Posterior vena cava (tissue), 2 donors: ENCODE measurements at regions not wholly inside any gene's neighbourhood (a gene's known extent, or its start where the extent isn't known, plus 50 kb on each side); places are given as distances from the start of the nearest gene placed in this dataset.
A peak's percentile ranks its signal among the peaks of the same experiment; 100 is the strongest.

ENCODE experiments used
- DNase-seq: peaks from one replicate; pipeline ENCODE4 v3.0.0-alpha.2; 2020; ENCODE audit warnings: low spot score
- intact Hi-C, 2 donors: fragments of 100-400 bp; cut with DNase I; formaldehyde crosslinking; loops; one replicate each; pipeline versions ENCODE4 v1.14.1 to v1.14.2; 2022 to 2023
- donor health status: DM: yes; HTN: yes; CAD: no.
- donor health status: DM: yes; HTN: yes; CAD: no.

DNA sequence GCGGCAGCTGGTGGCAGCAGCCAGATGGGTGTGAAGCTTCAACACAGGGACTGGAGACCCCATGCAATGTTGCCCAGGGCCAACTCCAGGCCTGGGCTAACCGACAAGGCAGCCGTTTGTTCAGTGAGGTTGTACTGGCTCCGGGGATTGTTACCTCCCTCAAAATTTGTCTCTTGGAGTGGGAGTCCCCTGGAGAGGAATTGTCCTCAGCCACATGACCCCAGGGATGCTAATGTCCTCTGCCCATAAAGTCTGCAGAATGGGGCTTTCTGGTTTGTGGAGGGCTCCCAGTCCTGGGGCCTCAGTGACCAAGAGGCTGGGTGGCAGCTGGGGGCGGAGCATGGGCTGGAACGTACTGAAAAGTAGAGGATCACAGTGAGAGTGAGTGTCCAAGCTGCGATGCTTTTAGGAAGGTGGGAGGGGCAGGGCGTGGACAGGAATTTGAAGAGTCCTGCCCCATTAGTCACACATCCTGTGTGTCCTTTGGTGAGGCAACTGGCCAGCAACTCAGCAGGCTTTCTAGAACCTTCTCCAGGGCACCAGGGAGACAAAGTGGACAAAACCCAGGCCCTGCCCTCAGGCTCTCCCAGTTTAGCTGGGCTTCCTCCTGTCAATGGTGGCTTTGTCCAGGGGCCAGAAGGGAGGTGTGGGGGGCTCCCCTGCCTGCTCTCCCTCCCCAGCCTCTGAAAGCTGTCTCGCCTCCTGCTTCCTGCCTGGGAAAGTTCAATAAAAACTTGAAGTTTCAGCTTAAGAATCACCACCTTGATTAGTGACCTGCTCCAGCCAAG lies 114.0 kb downstream of the NSG2 start:
- DNase-seq = peak; percentile 83
- intact Hi-C loops = no loop called here

DNA sequence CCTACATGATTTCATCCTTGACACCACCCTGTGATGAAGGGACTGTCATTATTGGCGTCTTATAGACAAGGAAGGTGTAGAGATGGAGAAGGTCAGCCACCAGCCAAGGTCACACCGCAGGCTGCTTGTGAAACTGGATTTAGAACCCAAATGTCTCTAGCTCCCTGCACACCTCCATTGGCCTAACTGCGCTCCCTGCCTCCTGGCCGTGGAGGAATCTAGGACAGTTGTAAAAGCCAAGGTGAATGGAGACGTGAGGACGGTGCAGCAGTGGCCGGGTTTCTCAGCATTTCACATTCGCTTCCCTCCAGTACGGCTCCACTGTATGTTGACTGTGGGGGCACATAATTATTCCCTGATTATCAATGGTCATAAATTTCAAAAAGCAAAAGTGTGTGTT lies 119.9 kb downstream of the NSG2 start:
- no peak for DNase-seq
- intact Hi-C loops = no loop called here

DNA sequence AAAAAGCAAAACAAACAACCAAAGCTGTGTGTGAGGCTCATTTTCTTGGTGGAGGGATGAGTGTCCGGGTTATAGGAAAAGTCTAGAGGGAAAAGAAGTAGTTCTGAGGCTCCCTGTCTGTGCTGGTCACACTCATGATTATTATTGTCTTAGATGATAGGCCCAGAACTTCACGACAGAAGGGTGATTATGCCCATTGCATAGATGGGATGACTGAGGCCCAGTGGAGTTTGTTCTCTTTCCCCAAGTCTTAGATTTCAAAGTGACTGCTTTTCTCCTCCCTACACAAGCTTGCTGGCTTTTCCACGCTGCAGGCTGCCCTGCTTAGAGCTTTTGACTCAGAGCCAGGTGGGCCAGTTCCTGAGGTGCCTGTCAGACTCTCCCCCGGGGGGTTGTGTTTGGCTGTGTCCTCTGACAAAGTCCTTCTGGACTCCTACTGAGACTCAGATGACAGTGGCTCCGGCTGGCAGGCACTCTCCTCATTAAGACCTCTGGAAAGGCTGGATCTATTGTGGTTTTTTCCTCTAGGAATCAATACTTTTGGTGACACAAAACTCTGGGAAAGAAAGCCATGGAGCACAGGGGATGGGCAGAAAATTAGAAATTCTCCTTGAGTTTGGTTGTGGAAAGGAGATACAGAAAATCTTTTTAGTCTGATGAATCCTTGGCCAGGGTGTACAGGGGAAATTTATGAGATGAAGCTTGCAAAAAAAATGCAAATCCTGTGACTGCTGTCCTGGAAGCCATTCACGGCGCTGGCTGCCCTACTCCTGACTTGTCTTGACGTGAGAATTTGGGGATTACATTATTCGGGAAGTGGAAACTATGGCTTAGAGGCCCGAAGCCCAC lies 120.9 kb downstream of the NSG2 start:
- DNase-seq = no peak
- intact Hi-C loops = no loop called here

DNA sequence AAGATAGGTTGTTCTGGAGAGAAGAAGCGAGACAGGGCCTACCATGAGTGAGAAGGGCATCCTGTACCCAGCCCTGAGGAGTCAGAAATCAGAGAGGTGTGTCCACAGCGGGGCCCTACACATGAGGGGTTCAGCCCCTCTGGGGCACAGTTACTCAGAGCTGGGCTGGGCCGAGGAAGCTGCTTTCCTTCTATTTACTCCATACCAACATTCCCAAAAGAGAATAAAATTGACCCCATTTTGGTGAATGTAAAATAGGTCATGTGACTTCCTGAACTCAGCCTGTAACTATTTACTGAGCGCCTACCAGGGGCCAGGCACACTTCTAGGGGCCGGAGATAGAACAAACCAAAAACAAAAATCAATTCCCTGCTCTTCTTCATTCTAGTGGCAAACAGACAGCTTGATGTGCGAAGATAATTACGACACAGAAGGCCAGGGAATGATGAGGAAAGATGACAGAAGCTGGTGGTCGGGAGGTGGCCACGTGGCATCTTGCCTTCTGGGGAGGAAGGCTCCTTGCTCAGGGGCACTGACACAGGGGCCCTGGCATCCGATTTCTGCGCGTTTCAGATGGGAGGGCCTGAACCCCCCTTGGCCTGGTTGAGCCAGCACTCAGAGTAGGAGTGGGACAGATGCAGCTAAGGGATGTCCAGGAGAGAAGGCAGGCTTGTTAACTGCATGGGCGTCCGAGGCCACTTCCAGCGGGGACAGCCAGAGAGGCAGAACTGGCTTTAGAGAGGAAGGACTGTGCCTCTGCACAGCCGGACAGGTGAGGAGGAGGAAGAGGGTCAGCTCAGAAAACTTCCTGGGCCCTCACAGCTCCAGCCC lies 121.8 kb downstream of the NSG2 start:
- no peak for DNase-seq
- intact Hi-C loops = no loop called here

DNA sequence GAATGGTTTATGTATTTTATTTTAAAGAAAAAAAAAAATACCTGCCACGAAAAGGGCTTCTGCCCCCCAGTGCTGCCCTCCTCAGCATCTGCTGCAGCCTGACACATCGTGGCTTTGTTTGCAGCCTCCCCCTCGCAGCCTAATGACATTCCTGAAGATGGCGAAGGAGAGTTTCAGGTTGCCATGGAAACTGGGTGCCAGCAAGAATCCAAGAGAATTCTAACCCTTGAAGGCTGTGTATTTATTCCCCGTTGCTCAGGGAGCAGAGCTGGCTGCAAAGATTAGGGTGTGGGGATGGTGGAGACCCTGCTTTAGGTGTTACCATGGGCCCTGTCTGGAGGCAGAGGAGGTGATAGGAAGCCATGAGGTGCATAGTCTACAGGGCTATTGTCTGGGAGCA lies 126.6 kb downstream of the NSG2 start:
- intact Hi-C loops = no loop called here
- no peak for DNase-seq

DNA sequence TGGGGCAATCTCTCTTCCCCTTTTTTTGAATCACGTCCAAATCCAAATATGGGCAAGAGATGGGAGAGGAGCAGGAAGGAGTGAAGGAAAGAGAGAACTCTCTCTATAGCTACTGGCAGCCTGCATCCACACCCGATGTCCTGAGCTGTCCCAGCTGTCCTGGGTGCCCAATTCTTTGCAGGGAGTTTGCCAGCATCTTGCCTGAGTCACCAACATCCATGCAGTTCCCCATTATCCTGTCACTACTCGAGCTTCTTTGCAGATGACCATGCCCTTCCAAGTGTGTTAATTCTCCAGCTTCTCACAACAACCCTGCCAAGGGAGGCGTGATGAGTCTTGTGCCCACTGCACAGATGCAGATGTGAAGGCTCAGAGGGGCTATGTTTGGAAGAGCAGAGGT lies 127.1 kb downstream of the NSG2 start:
- DNase-seq = no peak
- intact Hi-C loops = no loop called here

DNA sequence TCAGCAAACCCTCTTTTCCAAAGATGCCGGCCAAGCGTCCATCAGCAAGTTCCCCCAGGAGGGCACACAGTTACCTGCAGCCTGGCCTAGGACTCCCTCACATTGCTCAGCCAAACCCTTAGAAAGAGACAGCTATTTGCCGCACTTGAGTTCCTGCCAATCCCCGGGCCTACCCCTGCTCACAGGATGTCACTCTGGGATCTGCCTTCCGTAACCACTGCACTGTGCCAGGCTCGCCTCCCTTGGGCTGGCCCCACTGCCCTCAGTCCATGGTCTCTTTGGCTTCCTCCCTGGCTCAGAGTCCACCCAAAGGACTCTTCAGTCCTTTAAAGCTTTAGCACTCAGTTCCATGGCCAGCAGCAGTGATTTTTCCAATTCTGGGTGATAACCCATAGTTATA lies 128.3 kb downstream of the NSG2 start:
- no peak for DNase-seq
- intact Hi-C loops = no loop called here

DNA sequence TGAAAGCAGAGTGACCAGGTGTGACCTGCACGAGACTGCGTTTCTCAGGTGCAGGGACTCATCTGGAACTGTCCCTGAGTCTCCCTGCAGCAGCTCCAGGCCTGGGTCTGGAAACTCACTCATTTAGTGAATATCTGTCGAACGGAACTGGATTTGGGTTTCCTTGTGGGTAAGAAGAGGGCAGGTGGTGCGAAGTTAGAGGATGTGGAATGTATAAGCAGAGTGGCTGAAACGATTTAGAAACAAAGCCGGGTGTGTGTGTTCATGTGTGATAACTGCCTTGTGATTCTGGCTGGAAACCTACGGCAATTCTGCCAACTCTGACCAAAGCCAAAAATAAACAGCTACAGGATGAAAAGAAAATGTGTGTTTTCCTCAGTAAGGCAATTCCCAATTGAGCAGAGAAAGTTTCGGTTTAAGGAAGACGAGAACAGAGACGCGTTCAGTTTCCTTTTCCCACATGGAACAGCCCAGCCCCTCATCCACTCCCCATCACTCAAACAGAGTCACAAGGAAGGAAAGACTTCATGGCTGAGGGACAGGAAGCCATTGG lies 130.3 kb downstream of the NSG2 start:
- intact Hi-C loops = no loop called here
- DNase-seq = no peak

DNA sequence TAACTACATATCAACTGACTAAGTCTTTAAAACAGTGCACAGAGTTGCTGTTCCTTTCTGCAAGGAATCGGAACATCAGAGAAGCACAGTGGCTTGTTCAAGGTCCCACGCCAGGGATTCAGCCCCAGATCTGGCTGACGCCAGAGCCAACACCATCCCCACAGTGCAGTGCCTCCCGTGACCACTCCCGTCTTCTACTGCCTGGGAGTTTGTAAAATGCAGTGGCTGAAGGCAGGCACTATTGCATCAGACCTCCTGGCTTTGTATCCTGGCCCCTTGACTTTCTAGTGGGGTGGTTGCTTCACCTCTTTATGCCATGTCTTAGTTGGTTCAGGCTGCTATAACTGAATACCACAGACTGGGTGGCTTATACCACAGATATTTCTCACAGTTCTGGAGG lies 131.0 kb downstream of the NSG2 start:
- intact Hi-C loops = no loop called here
- no peak for DNase-seq

DNA sequence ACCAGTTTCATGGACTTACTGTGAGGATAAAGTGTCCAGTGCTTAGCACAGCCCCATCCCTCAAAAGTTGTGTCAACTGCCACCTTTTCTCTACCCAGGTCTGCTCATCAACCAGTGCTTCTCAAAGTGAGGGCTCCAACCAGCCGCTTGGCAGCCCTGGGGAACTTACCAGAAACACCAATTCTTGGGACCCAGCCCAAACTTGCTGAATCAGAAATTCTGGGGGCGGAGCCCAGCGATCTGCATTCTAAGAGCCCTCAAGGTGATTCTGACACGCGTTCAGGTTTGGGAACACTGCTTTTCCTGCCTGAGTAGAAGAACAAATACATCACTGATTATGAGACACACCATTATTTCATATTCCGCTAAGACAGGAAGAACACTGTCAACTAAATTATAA lies 132.0 kb downstream of the NSG2 start:
- intact Hi-C loops = loop anchor here in 1 of 2 donors (1.0 kb wide), 1 partner anchor 24 kb away; no protein-coding TSS in a partner anchor
- DNase-seq = no peak

DNA sequence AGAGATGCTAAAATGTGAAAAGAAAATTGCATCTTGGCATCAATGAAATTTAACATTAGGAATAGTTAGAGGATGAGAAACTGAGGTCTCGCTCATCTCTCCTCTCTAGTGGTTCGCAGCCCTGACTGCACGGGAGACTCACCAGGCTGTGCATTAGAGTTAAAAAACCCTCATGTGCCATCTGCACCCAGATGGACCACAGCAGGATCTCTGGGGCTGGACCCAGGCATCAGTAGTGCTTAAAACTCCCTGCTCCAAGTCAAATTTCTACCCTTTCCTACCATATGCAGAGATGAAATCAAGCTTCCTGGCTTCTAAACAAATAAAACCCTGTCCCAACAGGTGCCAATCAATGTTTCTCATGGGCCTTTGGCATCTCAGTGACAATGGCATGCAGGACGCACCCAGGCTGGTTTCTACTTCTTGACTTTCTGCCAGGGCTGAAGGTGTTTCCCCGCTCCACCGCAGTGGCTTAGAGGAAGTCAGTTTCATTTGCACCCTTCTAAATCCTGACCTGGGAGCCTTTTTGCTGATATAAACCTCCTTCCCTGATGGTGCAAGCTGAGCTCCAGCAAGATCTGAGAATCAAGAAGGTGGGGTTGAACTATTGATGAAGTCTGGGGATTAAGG lies 132.6 kb downstream of the NSG2 start:
- intact Hi-C loops = loop anchor here in 1 of 2 donors (1.0 kb wide), 1 partner anchor 25 kb away; no protein-coding TSS in a partner anchor
- DNase-seq = no peak

DNA sequence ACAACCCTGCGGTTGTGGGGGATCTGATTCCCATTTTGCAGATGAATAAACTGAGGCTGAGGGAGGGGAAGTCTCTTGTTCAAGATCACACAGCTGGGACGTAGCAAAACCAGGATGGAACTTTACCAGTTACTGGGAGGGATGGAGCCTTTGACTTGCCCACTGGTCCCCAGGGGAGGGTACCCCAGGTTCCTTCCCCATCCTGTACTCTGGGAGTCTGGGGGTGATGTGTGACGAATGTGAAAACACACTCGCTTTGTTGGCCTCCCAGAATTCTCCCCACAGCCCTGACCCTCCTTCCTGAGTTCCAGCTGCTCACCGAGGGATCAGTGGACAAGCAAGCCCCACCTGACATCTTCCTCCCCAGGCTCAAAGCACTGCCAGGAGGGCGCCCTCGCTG lies 135.1 kb downstream of the NSG2 start:
- intact Hi-C loops = no loop called here
- DNase-seq = no peak

DNA sequence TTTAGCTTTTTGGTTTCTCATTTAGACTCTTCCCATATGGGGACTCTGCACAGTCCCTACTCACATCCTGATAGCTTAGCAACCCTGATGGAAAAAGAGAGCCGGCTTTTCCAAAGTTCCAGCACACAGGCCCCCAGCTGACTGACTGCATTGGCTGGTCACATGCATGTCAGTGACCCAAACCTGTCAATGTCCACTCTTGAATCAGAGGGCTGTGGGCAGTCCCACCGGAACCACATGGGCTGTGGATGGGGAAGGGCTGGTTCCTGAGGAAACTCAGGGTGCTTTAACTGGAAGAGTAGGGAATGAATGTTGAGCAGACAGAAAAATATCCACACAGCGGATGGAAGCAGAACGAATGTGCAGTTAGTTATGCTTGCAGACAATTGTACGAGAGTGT lies 136.6 kb downstream of the NSG2 start:
- intact Hi-C loops = no loop called here
- DNase-seq = no peak

DNA sequence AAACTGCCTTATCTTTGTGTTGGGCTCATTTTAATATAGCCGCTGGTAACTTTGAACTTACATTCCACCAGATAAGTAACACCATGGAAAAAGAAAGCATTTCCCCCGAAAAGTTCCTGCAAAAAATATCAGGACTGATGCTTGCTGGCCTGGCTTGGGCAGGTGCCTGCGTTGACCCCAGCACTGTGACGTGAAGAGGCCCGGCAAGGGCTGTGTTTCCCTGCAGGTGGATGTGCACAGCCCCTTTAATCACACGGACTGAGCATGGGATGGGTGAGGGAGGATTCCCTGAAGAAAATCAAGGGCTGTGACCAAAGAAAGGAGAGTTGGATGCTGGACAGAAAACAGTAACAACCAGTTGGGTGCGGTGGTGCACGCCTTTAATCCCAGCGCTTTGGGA lies 138.2 kb downstream of the NSG2 start:
- intact Hi-C loops = no loop called here
- DNase-seq = no peak

DNA sequence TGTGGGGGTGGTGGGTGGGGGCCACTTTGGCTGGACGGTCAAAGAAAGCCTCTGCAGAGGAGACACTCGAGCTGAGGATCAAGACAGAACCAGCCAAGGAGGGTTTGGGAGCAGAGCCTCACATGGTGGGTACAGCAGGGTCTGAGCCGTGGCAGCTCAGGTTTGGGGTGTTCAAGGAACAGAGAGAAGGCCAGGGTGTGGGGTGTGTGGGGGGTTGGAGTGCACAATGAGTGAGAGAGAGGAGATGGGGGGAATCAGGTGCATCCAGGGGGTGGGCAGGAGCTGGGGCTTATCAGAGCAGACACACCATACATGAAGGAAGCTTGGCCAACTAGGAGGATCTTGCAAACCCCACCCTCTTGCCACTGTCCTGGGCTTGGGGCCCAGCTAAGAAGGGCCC lies 140.0 kb downstream of the NSG2 start:
- intact Hi-C loops = no loop called here
- DNase-seq = no peak

DNA sequence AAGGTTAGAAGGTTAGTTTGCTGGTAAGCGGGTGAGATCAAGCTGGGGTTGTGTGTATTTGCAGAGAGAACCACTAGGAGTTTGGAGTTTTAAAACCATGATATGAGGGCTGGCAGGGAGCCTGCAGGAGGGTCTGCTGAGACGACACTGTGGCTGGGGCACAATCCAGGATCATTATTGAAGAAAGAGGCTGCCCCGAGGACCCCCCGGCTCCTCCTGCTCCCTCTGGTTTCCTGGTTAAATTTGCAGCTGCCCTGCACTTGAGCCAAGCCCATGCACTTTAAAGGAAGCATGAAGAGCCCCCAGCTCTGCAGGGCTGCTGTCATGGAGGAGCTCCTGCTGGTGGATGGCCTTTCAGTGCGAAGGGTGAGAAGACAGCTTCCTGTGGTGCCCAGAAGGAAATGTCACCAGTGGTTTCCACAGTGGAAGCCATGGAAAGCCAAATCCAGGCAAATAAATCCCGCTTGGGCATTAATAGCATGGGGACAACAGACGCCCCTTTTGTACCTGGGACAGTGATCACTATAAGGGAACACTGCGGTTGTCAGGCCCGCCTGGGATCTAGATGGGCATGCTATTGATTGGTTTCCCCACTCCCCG lies 140.7 kb downstream of the NSG2 start:
- intact Hi-C loops = no loop called here
- no peak for DNase-seq

DNA sequence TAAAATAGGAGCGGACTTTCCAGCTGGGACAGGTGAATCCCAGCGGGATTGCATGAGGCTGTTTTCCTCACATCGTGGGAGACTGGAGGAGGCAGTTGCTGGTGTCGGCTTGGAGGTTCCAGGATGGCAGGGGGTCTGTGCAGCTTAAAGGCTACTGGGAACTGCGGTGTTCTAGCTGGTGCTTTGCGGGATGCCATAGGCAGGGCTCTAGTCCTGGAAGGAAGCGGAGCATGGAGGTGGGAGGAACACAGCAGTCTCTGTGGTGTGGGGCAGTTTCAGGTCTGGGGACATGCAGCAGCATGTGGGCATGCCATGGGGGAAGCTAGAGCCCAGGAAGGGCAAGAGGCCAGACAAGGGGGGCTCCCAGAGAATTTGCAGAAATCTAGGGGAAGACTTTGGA lies 141.5 kb downstream of the NSG2 start:
- no peak for DNase-seq
- intact Hi-C loops = no loop called here

DNA sequence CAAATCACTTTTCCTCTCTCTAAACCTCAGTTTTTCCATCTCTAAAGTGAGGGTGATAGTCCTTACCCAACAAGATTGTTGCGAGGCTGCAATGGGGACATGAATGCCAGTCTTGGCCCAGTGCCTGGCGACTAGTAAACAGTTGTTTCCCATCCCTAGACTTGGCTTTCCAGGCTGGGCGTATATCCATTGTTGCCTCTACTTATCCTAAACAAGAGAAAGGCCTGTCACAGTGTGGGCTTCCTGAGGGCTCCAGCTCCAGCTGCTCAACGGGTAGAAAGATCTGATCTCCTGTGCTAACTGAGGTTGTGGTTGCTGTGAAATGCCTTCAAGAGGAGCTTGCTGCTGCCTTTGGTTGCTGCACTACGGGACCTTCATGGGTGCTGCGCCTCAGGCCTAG lies 142.0 kb downstream of the NSG2 start:
- DNase-seq = no peak
- intact Hi-C loops = no loop called here

DNA sequence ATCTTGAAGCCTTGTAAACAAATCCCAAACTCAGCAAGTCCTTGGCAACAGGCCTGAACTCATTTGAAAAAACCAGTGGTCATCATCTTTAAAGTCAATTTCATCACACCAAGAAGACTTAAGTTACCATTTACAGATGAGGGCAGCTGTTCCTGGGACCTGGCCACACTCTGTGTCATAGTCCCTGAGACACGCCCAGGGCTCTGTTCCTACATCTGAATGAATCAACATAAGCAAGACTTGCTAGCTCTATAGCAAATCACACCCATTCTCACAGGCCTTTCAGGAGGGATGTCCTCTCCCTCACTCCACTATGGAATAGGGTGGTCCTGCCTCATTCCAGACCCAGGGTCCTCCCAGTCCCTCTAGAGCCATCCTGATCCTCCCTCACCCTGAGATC lies 142.8 kb downstream of the NSG2 start:
- intact Hi-C loops = no loop called here
- no peak for DNase-seq
